Epithelial cell of esophagus (primary cell): ENCODE measurements at regions not wholly inside any gene's neighbourhood (a gene's known extent, or its start where the extent isn't known, plus 50 kb on each side); places are given as distances from the start of the nearest gene placed in this dataset.

ENCODE experiments used
- DNase-seq: peaks from one replicate; pipeline ENCODE4 v3.0.0; 2010; ENCODE audit warnings: low read depth
- H3K4me3 ChIP-seq: 2 replicates; pipeline ENCODE4 v1.5.1; 2011; ENCODE audit warnings: mild to moderate bottlenecking, low read length, control low read depth
- CTCF ChIP-seq: IDR thresholded peaks from 2 replicates; pipeline ENCODE4 v1.5.1; 2011; ENCODE audit warnings: low read depth, mild to moderate bottlenecking, low read length, control low read depth, inconsistent platforms; ENCODE audit not compliant: insufficient read depth; ENCODE audit errors: missing control alignments

GRCh38 chr5:99724732-99725290, 796.0 kb upstream of the CHD1 start:
- TF ChIP-seq CTCF = no peak
- no peak overlapping the region for H3K4me3 ChIP-seq
- DNase-seq = no peak

- H3K4me3 ChIP-seq = no peak overlapping the region
- no peak for DNase-seq
- no peak for TF ChIP-seq CTCF
These were observed 792.7 kb upstream of the CHD1 start for GRCh38 chr5:99721506-99721905.

- DNase-seq = no peak
- no peak for TF ChIP-seq CTCF
- no peak overlapping the region for H3K4me3 ChIP-seq
These were observed 787.1 kb upstream of the CHD1 start for GRCh38 chr5:99715921-99716320.

GRCh38 chr5:99706160-99706559, 777.4 kb upstream of the CHD1 start:
- no peak for TF ChIP-seq CTCF
- DNase-seq = no peak
- H3K4me3 ChIP-seq = no peak overlapping the region

GRCh38 chr5:99702565-99702964, 773.8 kb upstream of the CHD1 start:
- H3K4me3 ChIP-seq = no peak overlapping the region
- DNase-seq = peak; percentile 56
- no peak for TF ChIP-seq CTCF

GRCh38 chr5:99694884-99695283, 766.1 kb upstream of the CHD1 start:
- H3K4me3 ChIP-seq = no peak overlapping the region
- no peak for TF ChIP-seq CTCF
- DNase-seq = no peak

GRCh38 chr5:99686538-99686937, 757.7 kb upstream of the CHD1 start:
- DNase-seq = no peak
- TF ChIP-seq CTCF = no peak

More at GRCh38 chr5:99686538-99686937, 757.7 kb upstream of the CHD1 start:
- no peak overlapping the region for H3K4me3 ChIP-seq
